Peyer's patch (tissue), 4 donors: ENCODE measurements at regions not wholly inside any gene's neighbourhood (a gene's known extent, or its start where the extent isn't known, plus 50 kb on each side); places are given as distances from the start of the nearest gene placed in this dataset.

ENCODE experiments used
- DNase-seq, 3 donors: peaks; one replicate each; pipeline ENCODE4 v3.0.0-alpha.2; 2017 to 2019
- H3K27ac ChIP-seq, 4 donors: fragments of 200-600 bp; sonication (generic); one replicate each; pipeline ENCODE4 v1.5.1; 2016 to 2019
- H3K27me3 ChIP-seq, 2 donors: fragments of 200-600 bp; sonication (generic); one replicate each; pipeline ENCODE4 v1.5.1; 2019
- H3K36me3 ChIP-seq, 3 donors: fragments of 200-600 bp; sonication (generic); one replicate each; pipeline ENCODE4 v1.5.1; 2016 to 2019
- H3K4me1 ChIP-seq, 4 donors: fragments of 200-600 bp; sonication (generic); one replicate each; pipeline ENCODE4 v1.5.1; 2016 to 2019
- H3K4me3 ChIP-seq, 4 donors: fragments of 200-600 bp; sonication (generic); 1 replicate in 3 of 4; 2 replicates in 1 of 4; pipeline ENCODE4 v1.5.1; 2016 to 2019; ENCODE audit warnings: mild to moderate bottlenecking in 1 of 4
- H3K9me3 ChIP-seq, 4 donors: fragments of 200-600 bp; sonication (generic); one replicate each; pipeline ENCODE4 v1.5.1; 2016 to 2019; ENCODE audit warnings: mild to moderate bottlenecking in 1 of 4
- CTCF ChIP-seq, 6 experiments: fragments of 450-650 bp in 4 of 6; fragments of 200-600 bp in 2 of 6; sonication (generic) in 1 of 6; IDR thresholded peaks; one replicate each; pipeline ENCODE4 v1.5.1; 2017 to 2019; ENCODE audit warnings: antibody characterized with exemption in 6 of 6, mild to moderate bottlenecking in 3 of 6, moderate library complexity in 1 of 6
- POLR2A ChIP-seq, 2 donors: fragments of 450-650 bp; IDR thresholded peaks; one replicate each; pipeline ENCODE4 v1.5.1; 2017; ENCODE audit warnings: antibody characterized with exemption in 2 of 2, mild to moderate bottlenecking in 2 of 2, moderate library complexity in 2 of 2

- DNase-seq: no peak
Measured at GRCh38 chr5:93184041-93184440, 397.0 kb downstream of the NR2F1-AS1 start.

GRCh38 chr5:93179466-93179865, 401.6 kb downstream of the NR2F1-AS1 start:
- TF ChIP-seq CTCF (IDR thresholded peaks at IDR 0.05): no peak
- Histone ChIP-seq H3K9me3 (no peaks in the 10 kb centered on the region), H3K27me3 (no peaks in the 10 kb centered on the region), H3K36me3 (no peaks in the 10 kb centered on the region), H3K27ac (no peak overlapping the region), H3K4me1 (no peaks in the 10 kb centered on the region), H3K4me3 (no peak overlapping the region)
- no peak for DNase-seq

More at GRCh38 chr5:93184041-93184440, 397.0 kb downstream of the NR2F1-AS1 start:
- Histone ChIP-seq H3K4me1 (no peaks in the 10 kb centered on the region), H3K9me3 (no peaks in the 10 kb centered on the region), H3K36me3 (no peaks in the 10 kb centered on the region), H3K27me3 (no peaks in the 10 kb centered on the region), H3K27ac (no peak overlapping the region), H3K4me3 (no peak overlapping the region)
- no peak for TF ChIP-seq POLR2A (IDR thresholded peaks at IDR 0.05)
- TF ChIP-seq CTCF (IDR thresholded peaks at IDR 0.05): no peak

GRCh38 chr5:93174930-93175329, 406.1 kb downstream of the NR2F1-AS1 start:
- no peaks in the 10 kb centered on the region for H3K9me3 ChIP-seq
- H3K27me3 ChIP-seq: no peaks in the 10 kb centered on the region
- DNase-seq: no peak
- no peaks in the 10 kb centered on the region for H3K36me3 ChIP-seq
- no peak for TF ChIP-seq POLR2A (IDR thresholded peaks at IDR 0.05)
- no peak for TF ChIP-seq CTCF (IDR thresholded peaks at IDR 0.05)
- H3K4me3 ChIP-seq: no peak overlapping the region
- H3K4me1 ChIP-seq: no peaks in the 10 kb centered on the region
- H3K27ac ChIP-seq: no peak overlapping the region

- DNase-seq: no peak
- TF ChIP-seq CTCF (IDR thresholded peaks at IDR 0.05) (no peak), POLR2A (IDR thresholded peaks at IDR 0.05) (no peak)
- no peaks in the 10 kb centered on the region for H3K4me1 ChIP-seq
Measured at GRCh38 chr5:93165559-93165958, 415.5 kb downstream of the NR2F1-AS1 start.

GRCh38 chr5:93164690-93165089, 416.3 kb downstream of the NR2F1-AS1 start:
- Histone ChIP-seq H3K36me3 (no peaks in the 10 kb centered on the region), H3K4me1 (no peaks in the 10 kb centered on the region), H3K4me3 (no peak overlapping the region), H3K27me3 (no peaks in the 10 kb centered on the region), H3K27ac (no peak overlapping the region), H3K9me3 (no peaks in the 10 kb centered on the region)
- no peak for TF ChIP-seq POLR2A (IDR thresholded peaks at IDR 0.05)
- TF ChIP-seq CTCF (IDR thresholded peaks at IDR 0.05): no peak
- DNase-seq: no peak

More at GRCh38 chr5:93165559-93165958, 415.5 kb downstream of the NR2F1-AS1 start:
- no peaks in the 10 kb centered on the region for H3K27me3 ChIP-seq
- no peaks in the 10 kb centered on the region for H3K9me3 ChIP-seq
- H3K4me3 ChIP-seq: no peak overlapping the region
- H3K27ac ChIP-seq: no peak overlapping the region
- H3K36me3 ChIP-seq: no peaks in the 10 kb centered on the region

- TF ChIP-seq CTCF (IDR thresholded peaks at IDR 0.05) (no peak), POLR2A (IDR thresholded peaks at IDR 0.05) (no peak)
- Histone ChIP-seq H3K9me3 (no peaks in the 10 kb centered on the region), H3K4me3 (no peak overlapping the region), H3K4me1 (no peaks in the 10 kb centered on the region), H3K27me3 (no peaks in the 10 kb centered on the region), H3K36me3 (no peaks in the 10 kb centered on the region), H3K27ac (no peak overlapping the region)
- no peak for DNase-seq
Measured at GRCh38 chr5:93163010-93163663, 417.9 kb downstream of the NR2F1-AS1 start.
